GM18873 (cell line): ENCODE measurements at regions not wholly inside any gene's neighbourhood (a gene's known extent, or its start where the extent isn't known, plus 50 kb on each side); places are given as distances from the start of the nearest gene placed in this dataset.

Experiments used
- ATAC-seq: cut with Tn5 transposase; IDR thresholded peaks from one replicate; pipeline ENCODE4 v1.9.1; 2021; ENCODE audit warnings: mild to moderate bottlenecking, moderate library complexity, moderate number of reproducible peaks; ENCODE audit not compliant: unreplicated experiment, low FRiP score

DNA sequence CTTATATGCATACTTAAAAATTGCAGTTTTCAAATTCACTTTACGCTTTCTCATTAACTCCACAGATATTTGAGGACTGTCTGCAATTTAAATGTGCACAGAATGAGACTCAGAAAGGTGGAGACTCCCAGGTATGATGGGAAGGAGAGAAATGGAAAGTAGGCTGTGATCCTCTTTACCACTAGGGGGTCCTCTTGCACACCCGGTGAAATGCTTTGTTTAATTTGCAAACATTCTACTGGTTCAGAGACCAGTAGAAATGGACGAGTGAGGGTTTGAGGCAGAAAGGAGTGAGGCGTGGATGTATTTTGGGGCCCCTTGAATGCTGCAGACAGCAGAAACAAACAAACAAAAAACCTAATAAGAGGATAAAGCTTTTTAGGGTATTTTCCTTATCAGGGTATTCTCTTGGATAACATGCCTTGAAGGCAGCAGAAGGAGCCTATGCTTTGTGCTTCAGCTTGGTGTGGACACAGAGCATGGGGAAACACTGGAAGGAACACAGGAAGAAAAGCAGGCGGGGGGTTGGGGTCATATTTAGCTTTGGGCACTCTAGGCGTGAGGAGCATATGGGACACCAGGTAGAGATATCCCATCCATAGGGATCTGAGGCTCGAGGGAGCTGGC is 410.1 kb downstream of the DMRT2 start:
- no peak for ATAC-seq

DNA sequence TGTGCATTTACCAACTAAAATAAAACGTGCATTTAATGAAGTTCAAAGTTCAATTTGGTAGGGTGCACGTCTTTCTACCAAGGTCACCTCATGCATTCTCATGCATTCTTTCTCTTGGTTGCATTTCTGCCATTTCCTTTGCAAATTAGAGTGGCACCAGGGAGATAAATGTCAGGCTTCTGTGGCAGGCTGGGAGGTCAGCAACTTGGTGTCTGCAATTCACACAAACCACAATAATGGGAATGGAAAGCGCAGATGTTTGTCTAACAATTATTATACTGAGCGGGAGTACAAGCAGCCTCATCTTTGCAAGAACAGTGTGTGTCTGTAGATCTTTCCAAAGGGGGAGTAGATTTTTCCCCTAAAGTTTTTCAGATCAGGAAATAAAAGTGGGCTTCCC is 411.7 kb downstream of the DMRT2 start:
- ATAC-seq: no peak

DNA sequence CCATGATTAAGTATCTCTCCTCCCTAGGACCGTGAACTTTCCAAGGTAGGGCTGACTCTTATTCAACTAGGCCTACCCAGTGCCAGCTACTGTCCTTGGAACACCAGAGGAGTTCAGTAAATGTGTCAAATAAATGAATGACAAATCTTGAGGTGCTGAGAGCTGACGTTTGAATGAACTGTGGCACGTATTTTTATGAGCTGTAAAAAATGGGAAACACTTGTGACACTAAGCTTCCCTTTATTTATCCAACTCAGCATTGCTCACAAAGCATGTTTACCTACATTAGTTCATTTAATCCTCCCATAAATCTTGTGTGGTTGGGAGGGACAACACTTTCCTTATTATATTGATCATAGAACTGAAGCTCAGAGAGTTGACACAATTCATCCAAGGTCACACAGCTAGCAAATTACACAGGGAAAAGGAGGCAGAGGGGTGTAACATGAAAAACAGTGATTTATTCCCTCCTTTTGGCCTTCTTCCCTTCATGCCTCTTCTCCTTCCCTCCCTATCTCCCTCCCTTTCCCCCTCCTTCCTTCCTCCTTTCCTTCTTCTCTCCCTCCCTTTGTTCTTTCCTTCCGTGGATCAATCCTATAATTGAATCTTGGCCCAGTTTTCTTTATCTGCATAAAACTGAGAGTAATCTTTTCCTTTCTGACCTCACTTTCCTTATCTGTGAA is 412.6 kb downstream of the DMRT2 start:
- no peak for ATAC-seq

DNA sequence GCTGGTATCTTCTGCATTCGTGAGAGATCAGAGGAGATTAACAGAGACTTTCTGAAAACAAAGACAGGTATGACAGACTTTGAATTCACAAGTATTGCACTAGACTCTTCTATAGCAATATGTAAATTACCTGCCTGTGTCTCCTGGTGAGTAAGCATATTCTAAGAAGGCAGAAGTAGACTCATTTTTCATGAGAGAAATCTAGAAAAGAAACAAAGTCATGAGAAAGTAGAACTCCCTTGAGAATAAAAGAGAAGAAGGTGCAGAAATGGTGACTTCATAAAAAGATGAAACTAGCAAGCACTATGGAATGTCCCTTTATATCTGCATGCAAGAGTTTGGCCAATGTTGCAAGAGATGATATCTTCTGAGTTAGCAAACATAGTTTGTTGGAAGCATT is 419.8 kb downstream of the DMRT2 start:
- ATAC-seq: peak; percentile 88

DNA sequence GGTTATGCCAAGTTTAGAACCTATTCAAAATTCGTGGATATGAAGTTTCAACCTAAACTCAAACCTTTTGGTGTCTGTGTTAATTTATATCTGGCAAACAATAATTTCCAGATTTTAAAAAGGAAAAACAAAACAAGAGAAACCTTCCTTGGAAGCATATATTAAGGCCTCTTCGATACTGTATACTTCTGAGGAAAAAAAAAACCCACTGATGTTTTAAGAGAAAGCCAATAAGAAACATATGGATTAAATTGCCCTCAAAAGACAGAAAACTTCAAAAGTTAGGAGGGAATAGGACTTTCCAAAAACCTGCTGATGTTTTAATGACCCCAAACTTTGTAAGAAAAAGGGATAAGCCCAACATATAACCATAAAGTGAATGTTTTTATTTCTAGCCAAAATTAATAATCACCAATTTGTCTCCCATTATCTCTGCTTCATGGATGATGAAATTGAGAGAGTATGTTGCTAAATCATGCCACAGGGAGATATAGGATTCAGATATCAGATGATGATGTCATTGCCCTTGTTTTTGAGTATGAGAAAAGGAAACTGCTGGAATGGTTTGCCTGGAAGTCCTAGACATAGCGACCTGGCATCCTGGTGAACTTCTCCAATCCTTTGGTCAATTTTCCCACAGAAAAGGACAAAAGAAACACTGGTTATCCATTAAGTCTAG is 423.9 kb downstream of the DMRT2 start:
- ATAC-seq: no peak

DNA sequence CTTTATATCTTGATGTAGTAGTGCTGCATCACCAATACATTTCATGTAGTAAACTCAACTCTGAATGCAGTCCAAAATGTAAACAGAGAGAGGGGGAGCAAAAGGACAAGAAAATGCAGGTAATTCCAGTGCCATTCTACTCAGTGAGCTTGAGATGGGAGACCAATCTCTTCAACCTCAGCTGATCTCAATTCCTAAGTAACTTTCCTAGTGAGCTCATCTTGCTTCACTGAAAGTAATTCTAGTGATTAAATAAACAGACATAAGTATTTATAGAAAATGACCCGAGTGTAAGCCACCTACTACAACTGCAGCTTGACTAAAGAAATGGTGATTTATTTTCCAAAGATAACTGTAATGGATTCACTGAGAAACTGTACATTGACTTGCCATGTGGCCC is 424.5 kb downstream of the DMRT2 start:
- ATAC-seq: no peak

DNA sequence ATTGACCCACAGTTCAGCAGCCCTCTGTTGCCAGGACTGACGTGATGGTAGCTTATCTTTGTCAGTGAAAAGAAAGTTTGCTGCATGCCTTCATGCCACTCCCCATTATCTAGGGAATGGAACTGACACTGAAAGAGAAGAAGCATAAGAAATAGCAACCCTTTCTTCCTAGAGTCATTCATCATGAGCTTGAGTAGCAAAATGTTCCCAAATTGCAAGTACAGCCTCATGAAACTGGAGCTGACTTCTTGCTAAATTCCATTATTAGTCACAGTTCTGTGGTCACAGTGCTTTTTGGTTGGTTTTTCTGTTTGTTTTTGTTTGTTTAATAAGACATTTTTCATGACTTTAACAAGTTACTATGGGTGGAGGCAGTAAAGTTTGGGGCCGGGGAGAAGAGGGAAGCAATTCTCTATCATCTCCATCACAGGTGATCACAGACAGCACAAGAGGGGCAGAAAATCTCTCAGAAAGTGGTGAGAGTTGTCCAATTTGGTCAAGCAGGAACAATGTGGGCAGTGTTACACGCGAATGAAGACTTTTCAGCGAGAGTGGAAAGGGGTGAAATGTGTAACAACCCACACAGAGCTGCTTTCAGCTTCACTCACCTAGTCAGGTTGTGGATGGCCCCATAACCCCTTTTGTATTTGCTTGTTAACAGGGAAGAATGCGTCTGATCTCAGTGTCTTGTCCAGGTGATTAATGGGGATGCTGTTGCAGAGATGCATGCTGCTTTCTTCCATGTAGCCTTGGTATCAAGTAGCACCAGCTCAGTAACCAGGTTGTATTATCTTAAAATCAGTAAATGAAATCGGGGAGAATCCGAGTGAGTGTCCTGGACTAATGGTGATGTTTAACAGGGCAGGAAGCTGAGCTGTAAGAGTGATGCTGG is 440.4 kb downstream of the DMRT2 start:
- ATAC-seq: no peak

DNA sequence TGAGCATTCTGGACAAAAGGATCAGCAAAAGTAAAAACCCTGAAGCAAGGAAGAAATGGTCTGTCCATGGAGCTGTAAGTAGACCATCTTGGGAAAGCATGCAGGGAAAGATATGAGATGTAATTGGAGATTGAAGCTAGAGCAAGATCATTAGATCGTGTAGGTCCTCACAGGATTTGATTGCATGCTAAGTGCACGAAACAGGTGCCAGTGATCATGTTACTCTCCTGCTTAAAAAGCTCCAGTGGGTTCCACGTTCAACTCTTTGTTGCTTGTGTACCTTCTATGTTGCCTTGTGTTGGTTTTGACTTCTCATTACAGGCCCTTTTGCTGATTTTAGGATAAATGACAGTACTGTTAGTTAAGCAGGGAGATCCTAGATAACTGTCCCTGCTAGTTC is 442.0 kb downstream of the DMRT2 start:
- ATAC-seq: no peak

DNA sequence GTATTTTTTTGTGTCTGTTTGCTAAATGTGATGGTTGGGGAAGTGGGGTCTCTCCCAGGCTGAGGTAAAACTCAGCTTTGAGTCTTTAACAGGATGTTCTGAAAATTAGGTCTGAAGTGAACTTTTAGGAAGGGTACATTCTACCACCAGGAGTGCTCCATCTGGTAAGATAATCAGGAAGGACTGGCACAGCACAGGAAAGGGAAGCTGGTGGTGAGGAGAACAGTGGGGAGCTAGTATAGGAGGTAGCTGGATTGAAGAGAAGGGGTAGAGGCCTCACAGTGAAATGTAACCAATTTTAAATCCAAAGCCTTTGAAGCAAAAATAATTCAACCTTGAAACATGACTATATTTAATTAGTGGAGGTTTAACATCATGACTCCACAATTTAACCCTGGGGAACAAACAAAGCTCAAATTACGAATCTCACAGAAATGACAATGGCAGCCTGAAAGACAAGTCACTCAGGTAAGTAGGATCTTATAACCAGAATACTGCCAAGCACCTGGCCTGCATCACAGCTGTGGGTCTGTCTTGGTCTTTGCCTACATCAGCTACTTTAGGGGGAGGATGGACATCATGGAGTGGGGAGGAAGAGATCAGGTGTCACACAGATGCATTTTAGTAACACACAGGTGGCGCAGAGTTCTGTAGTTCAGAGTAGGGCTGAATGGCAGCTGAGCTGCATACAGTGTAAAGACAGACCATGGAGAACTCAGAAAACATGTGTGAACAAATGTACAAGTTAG is 445.3 kb downstream of the DMRT2 start:
- ATAC-seq: no peak

DNA sequence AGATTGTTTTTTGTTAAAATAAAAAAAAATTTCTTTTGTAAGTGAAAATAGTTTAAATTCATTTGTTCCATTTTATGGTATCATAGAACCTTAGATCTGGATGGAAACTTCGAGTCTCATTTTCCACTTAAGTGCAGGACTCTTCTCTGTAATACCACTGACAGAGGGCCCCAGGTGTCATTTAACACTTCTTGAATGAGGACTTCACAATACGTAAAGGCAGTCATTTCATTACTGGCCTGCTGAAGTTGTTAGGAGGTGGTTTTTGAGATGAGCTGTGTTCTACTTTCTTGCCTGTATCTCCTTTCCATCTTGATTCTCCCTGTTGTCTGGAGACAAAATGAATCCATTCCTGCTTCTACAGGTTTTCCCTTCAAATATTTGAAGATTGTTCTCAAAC is 455.3 kb downstream of the DMRT2 start:
- no peak for ATAC-seq

DNA sequence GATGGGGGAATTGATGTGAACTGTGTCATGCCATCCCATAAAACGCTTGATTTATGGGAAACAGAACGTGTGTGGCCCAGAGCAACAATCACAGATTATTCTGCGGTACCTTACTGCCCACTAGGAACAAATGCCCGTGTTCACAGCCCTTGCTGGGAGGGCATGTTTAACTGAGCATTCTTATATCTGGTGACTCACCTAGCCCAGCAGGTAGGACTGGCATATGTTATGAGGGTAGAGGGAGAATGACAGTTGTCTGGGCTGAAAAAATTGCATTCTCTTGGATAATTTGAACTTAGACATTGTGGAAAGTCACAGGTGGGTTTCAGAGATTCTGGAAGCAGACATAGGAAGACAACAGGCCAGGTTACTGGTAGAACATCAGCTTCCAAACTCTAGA is 460.6 kb downstream of the DMRT2 start:
- ATAC-seq: no peak

DNA sequence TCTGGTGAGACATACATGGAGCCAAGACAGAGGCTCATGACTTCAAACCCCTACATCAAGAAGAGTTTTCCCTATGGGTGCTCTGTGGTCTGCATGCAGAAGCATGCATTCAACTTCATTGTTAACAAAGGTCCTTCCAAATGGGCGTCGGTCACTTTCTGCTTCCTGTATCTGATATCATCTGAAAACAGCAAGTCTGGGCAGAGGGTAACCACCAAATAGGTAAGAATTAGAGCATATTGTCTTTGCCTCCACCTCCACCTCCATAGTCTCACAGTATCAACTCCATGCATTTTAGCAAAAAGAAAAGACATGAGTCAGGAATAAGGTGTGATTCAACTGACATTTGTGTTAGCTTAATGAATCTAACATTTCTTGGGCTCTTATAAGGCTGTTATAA is 462.9 kb downstream of the DMRT2 start:
- ATAC-seq: no peak

DNA sequence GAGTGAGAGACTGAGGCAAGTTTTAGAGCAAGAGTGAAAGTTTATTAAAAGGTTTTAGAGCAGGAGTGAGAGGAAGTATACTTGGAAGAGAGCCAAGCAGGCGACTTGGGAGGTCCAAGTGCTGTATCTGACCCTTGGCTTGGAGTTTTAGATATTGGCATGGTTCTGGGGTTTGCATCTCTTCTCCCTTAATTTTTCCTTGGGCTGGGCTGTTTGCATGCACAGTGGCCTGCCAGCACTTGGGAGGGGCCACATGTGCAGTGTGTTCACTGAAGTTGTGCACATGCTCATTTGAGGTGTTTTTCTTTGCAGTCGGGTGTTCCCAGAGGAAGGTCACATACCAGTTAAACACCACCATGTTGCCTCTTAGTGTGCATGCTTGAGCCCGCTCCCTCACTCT is 464.1 kb downstream of the DMRT2 start:
- no peak for ATAC-seq

DNA sequence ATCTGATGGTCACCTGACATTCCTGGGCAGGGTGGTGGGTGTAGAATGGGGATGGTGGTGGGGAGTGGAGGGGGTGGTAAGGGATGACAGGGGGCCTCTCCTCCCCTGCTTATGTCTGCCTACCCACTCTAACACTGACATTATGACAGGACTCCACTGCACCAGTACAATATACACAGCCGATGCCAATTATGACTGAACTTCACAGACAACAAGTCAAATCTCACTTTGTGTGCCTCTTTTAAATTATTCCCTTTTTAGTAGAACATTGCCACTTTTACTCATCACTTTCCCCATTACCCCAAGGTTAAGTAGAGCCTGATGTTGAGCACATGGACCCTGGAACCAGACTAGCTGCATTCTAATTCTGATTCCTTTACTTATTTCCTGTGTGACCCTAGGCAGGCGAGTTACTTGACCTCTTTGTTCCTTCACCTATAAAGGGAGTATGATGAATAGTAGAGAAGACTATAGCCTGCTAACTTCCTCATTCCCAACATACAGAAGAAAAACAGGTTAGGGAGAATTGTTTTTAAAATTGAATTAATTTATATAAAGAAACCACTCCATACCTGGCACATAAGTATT is 464.7 kb downstream of the DMRT2 start:
- ATAC-seq: no peak

DNA sequence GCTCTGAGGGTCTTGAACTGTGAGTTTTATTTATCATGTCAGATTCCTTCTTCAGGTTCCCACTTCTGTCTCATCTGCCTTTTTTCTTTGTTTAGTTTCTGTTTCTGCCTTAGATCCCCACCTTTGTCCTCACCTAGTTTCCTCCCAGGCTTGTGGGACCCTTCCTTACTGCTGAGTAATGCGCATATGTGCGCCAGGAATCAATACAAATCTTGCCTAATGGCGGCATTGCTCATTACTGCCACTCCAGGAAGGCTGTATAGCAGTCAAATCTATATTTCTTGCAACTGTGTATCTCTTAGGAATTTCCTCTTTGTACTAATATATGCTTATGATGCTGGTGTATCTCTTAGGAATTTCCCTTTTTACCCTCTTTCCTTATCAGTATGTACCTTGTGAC is 465.4 kb downstream of the DMRT2 start:
- no peak for ATAC-seq

DNA sequence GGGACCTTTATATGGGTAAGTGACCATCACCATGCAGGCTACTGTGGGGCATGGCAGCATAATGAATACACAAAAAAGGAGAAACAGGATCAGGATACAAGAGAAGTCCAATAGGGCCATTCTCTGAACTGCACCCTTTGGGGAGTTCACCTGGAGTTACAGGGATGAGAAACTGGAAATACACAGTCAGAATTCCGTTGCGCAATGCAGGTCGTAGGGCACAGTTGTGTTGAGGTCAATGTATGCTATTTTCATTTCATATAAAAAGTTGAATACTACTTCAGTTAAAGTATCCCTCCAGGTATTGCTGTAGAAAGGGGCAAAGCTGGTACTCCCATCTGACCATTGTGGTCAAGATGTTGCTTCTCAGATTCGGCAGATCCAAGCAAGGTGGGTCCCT is 471.4 kb downstream of the DMRT2 start:
- no peak for ATAC-seq

DNA sequence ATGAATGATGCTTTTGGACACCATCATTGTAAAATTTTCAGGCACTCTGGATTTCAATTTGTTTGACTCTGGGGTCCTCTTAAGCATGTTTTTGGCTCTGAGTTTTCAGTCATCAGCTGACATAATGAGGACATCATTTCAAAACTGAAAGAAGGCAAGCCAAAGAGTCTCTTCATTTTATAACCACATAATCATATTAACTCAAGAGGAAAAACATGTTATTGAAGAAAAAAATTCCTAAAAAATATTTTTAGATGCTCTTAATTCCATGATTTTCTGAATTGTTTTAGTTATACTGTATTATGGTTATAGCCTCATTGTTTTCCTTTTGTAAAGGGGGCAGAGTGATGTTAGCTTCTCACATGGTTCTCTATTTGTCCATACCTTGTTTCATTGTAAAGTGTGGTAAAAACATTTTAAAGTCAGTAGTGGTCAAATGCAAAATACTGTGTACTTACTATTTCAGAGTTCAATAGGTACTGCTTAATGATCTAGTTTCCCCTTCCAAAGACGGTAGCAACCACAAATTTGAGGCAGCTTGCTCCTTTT is 472.1 kb downstream of the DMRT2 start:
- ATAC-seq: no peak

DNA sequence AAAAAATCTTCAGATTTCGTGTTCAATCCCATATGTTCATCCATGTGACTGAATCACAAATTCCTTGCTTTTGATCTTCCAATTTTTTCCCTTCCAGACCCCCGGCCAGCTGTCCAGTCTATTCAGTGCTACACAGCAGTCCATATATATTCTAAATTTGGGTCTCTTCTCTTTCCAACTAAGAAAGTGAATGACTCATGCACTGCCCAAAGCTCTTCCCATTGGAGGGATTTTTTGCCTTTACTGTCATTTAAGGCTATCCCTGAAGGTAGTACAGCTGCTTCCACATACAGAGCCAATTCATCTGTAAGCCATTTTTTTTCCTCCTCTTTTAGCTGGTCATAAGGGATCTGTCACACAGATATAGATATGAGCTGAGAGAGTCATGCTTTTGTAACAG is 478.3 kb downstream of the DMRT2 start:
- no peak for ATAC-seq

DNA sequence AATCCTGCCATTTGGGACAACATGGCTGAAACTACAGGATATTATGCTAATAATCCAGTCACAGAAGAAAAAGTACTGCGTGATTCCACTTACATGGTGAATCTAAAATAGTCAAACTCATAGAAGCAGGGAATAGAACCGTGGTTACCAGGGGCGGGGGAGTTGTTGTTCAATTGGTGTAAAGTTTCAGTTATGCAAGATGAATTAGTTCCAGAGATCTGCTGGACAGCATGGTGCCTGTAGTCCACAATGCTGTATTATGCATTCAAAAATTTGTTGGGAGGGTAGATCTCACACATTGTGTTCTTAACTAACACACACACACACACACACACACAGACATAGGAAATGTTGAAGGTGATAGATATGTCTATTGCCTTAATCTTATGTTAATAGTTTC is 480.5 kb downstream of the DMRT2 start:
- ATAC-seq: no peak

DNA sequence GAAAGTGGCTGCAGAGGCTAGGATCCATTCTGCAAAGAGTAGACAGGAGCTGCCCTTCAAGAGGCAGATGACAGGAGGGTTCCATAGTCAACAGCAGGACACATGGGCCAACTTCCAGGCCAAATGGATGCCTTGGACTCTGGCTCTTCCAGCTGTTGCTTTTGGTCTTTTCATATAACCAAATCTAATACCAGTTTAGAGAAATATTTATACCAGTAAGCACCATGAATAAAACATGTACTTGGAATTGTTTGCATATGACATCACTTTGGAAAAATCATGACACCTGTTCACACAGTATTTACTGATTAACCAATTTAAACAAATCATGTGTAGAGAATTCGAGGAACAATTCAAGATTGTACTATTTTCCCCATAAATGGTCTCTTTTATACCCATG is 481.3 kb downstream of the DMRT2 start:
- ATAC-seq: no peak
